Right atrium auricular region (tissue), 2 donors: ENCODE measurements at regions not wholly inside any gene's neighbourhood (a gene's known extent, or its start where the extent isn't known, plus 50 kb on each side); places are given as distances from the start of the nearest gene placed in this dataset.

Source experiments
- DNase-seq: peaks from one replicate; pipeline ENCODE4 v3.0.0-alpha.2; 2019; ENCODE audit warnings: low spot score
- H3K27ac ChIP-seq, 2 donors: fragments of 200-600 bp; sonication (generic); 1 replicate in 1 of 2; 2 replicates in 1 of 2; pipeline ENCODE4 v1.5.1; 2016 to 2019
- H3K27me3 ChIP-seq, 2 donors: fragments of 200-600 bp; sonication (generic); one replicate each; pipeline versions ENCODE4 v1.5.1 to v1.6.0; 2017 to 2019
- H3K36me3 ChIP-seq: fragments of 200-600 bp; sonication (generic); one replicate; pipeline ENCODE4 v1.5.1; 2016
- H3K4me1 ChIP-seq, 2 donors: fragments of 200-600 bp; sonication (generic); one replicate each; pipeline versions ENCODE4 v1.5.1 to v1.6.0; 2017 to 2019
- H3K4me3 ChIP-seq, 2 donors: fragments of 200-600 bp; sonication (generic); 1 replicate in 1 of 2; 2 replicates in 1 of 2; pipeline ENCODE4 v1.5.1; 2017 to 2019; ENCODE audit warnings: mild to moderate bottlenecking in 1 of 2, moderate library complexity in 1 of 2
- H3K9me3 ChIP-seq, 2 donors: fragments of 200-600 bp; sonication (generic); one replicate each; pipeline ENCODE4 v1.5.1; 2019
- CTCF ChIP-seq, 2 donors: fragments of 200-600 bp; sonication (generic); IDR thresholded peaks; one replicate each; pipeline ENCODE4 v1.5.1; 2019; ENCODE audit warnings: antibody characterized with exemption in 2 of 2

- no peaks in the 10 kb centered on the region for H3K36me3 ChIP-seq
- no peaks in the 10 kb centered on the region for H3K27me3 ChIP-seq
- no peak overlapping the region for H3K27ac ChIP-seq
- TF ChIP-seq CTCF (IDR thresholded peaks at IDR 0.05) = no peak
- H3K4me1 ChIP-seq = no peaks in the 10 kb centered on the region
- no peaks in the 10 kb centered on the region for H3K9me3 ChIP-seq
- DNase-seq = no peak
- H3K4me3 ChIP-seq = no peak overlapping the region
Observed at GRCh38 chr6:19332806-19333460, 504.2 kb upstream of the ID4 start.

DNA sequence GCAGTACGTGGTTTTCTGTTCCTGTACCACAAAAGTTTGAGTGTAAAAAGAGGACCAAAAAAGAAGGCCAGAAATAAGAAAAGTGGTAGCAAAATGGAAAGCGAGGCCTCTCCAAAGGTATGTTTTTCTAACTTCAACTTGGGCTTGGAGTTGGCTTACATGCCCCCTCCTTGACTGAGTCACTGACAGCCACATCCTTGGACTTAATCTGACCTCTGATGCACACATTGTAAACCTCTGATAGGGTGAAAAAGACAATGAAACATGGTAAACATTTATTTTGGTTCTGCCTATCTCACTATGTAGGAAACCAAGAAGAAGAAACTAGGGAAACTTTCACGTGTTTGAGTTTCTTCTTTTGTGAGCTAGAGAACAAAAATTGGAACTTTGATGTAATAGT lies 503.2 kb upstream of the ID4 start:
- DNase-seq = no peak
- H3K9me3 ChIP-seq = no peaks in the 10 kb centered on the region
- H3K4me3 ChIP-seq = no peak overlapping the region
- TF ChIP-seq CTCF (IDR thresholded peaks at IDR 0.05) = no peak
- no peaks in the 10 kb centered on the region for H3K4me1 ChIP-seq
- no peaks in the 10 kb centered on the region for H3K27me3 ChIP-seq
- no peaks in the 10 kb centered on the region for H3K36me3 ChIP-seq
- H3K27ac ChIP-seq = no peak overlapping the region

DNA sequence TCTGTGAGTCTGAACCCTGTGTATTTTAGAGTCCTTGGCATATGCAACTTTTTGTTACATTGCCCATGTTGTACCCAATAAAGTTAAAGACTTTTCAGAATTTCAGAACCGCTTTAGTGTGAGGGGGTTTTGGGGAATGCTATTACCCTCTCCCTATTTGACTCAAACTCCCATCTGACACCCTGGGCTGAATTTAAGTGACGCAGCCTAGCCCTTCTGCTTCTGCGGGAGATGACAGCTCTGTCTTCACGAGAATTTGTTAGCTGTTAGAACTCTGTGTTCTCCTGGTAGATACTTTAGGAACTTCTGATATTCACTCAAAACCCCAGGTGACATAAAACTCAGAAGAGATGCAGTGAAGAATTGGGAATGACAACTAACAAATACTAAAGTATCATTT lies 500.6 kb upstream of the ID4 start:
- Histone ChIP-seq H3K4me1 (no peaks in the 10 kb centered on the region), H3K27ac (no peak overlapping the region), H3K9me3 (no peaks in the 10 kb centered on the region), H3K36me3 (no peaks in the 10 kb centered on the region), H3K27me3 (no peaks in the 10 kb centered on the region), H3K4me3 (no peak overlapping the region)
- no peak for DNase-seq
- no peak for TF ChIP-seq CTCF (IDR thresholded peaks at IDR 0.05)

DNA sequence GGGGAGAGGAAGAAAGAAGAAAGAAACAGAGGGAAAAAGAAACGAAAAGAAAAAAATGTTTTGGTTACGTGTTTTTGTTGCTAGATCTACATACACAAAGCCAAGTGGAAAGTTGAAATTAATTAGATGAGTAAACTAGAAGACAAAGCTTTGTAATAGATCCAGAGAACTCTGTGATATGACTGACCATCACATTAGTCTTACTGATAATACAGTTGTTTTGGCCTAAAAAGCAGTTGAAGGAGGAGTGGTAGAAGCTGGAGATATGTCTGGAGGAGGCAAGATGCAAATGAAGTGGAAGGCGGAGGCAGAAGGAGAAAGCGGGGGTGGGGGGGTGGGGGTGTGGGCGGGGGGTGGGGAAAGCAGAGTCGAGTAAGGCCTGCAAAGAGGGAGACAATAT lies 500.1 kb upstream of the ID4 start:
- Histone ChIP-seq H3K27me3 (no peaks in the 10 kb centered on the region), H3K27ac (no peak overlapping the region), H3K9me3 (no peaks in the 10 kb centered on the region), H3K4me3 (no peak overlapping the region), H3K4me1 (no peaks in the 10 kb centered on the region), H3K36me3 (no peaks in the 10 kb centered on the region)
- no peak for TF ChIP-seq CTCF (IDR thresholded peaks at IDR 0.05)
- no peak for DNase-seq

DNA sequence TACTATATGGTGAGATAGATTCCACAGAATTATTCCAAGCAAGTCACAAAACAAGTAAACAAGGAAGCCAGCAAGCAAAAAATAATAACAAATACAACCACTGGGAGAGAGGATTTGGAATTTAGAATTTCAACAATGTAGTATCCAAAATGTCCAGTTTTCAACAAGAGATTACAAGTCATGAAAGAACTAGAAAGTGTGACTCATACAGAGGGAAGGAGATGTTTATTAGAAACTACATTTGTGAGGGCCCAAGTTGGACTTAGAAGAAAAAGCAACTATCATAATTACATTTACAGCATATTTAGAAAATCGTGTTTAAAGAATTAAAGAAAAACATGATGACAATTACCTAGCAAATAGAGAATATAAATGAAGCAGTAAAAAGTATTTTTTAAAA lies 494.6 kb upstream of the ID4 start:
- no peak overlapping the region for H3K4me3 ChIP-seq
- no peaks in the 10 kb centered on the region for H3K4me1 ChIP-seq
- peaks cover 0 to 9% of the 10 kb centered on the region in 2 donors for H3K9me3 ChIP-seq
- H3K27ac ChIP-seq = no peak overlapping the region
- TF ChIP-seq CTCF (IDR thresholded peaks at IDR 0.05) = no peak
- no peaks in the 10 kb centered on the region for H3K36me3 ChIP-seq
- no peaks in the 10 kb centered on the region for H3K27me3 ChIP-seq
- DNase-seq = no peak

DNA sequence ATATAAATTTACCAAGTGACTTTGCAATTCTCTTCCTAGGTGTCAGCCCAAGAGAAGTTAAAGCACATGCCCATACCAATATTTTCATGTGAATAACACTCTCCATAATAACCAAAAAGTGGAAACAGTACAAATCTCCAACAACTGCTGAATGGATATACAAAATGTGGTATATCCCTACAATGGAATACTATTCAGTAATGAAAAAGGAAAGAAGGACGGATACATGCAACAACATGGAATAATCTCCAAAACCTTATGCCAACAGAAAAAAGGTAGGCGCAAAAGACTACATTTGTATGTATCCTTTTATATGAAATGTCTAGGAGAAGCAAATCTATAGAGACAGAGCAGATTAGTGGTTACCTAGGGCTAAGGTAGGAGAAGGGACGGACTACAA lies 487.7 kb upstream of the ID4 start:
- no peak for DNase-seq
- no peaks in the 10 kb centered on the region for H3K4me1 ChIP-seq
- no peaks in the 10 kb centered on the region for H3K27me3 ChIP-seq
- H3K36me3 ChIP-seq = no peaks in the 10 kb centered on the region
- no peak overlapping the region for H3K4me3 ChIP-seq
- TF ChIP-seq CTCF (IDR thresholded peaks at IDR 0.05) = no peak
- no peak overlapping the region for H3K27ac ChIP-seq
- peaks cover 0 to 10% of the 10 kb centered on the region in 2 donors for H3K9me3 ChIP-seq
